ENCODE measurements at regions not wholly inside any gene's neighbourhood (a gene's known extent, or its start where the extent isn't known, plus 50 kb on each side); places are given as distances from the start of the nearest gene placed in this dataset.

GRCh38 chr1:5670590-5671350 is 321.5 kb downstream of the NPHP4 start:
- DNase-seq (ENCODE audit: low spot score), result no peak
- Histone ChIP-seq H3K4ac (ENCODE audit: low read length) (no peak overlapping the region), H3K4me1 (ENCODE audit: control insufficient read depth in 2 of 2, insufficient read depth in 1 of 2, low read depth in 1 of 2, low read length in 2 of 2) (no peaks in the 10 kb centered on the region), H2BK5ac (ENCODE audit: low read length) (no peak overlapping the region), H3K23ac (ENCODE audit: low read depth, low read length, poor library complexity) (no peak overlapping the region), H3K27ac (replicated peaks; ENCODE audit: low read length) (no peak overlapping the region), H2BK15ac (ENCODE audit: low read length) (no peak overlapping the region), H3K18ac (ENCODE audit: low read length) (no peak overlapping the region), H3K14ac (ENCODE audit: low read length) (no peak overlapping the region), H3K9me3 (replicated peaks in 1 of 2; ENCODE audit: control insufficient read depth in 2 of 2, insufficient read depth in 1 of 2, low read depth in 1 of 2, low read length in 2 of 2) (no peaks in the 10 kb centered on the region), H4K8ac (ENCODE audit: low read depth, low read length) (no peak overlapping the region), H2AK5ac (ENCODE audit: low read depth, low read length) (no peak overlapping the region), H2BK12ac (ENCODE audit: low read length) (no peak overlapping the region), H3K27me3 (ENCODE audit: control insufficient read depth in 3 of 3, insufficient read depth in 3 of 3, low read depth in 1 of 3, low read length in 3 of 3) (no peaks in the 10 kb centered on the region), H3K79me1 (ENCODE audit: low read depth, low read length) (no peaks in the 10 kb centered on the region), H3K36me3 (replicated peaks in 1 of 2; ENCODE audit: control insufficient read depth in 2 of 2, insufficient read depth in 2 of 2, low read length in 2 of 2) (no peaks in the 10 kb centered on the region), H4K91ac (ENCODE audit: low read depth, low read length, poor library complexity) (no peak overlapping the region), H2BK120ac (ENCODE audit: low read depth, low read length) (no peak overlapping the region), H3K9ac (ENCODE audit: low read depth, low read length, poor library complexity) (no peak overlapping the region), H3K4me3 (ENCODE audit: low read length in 2 of 2) (no peak overlapping the region), H3K4me2 (ENCODE audit: insufficient read depth, low read length, poor library complexity, severe bottlenecking) (no peak overlapping the region), H2AFZ (ENCODE audit: low read length) (no peak overlapping the region)
- no CpG with 5 or more reads among the region's 9 CpGs for whole genome bisulfite sequencing, 2 donors (ENCODE audit: extremely low coverage in 2 of 2, insufficient read length in 2 of 2, insufficient replicate concordance in 1 of 2)

- Histone ChIP-seq H3K23ac (ENCODE audit: low read depth, low read length, poor library complexity) (peak overlapping the region; percentile 44), H4K91ac (ENCODE audit: low read depth, low read length, poor library complexity) (no peak overlapping the region), H3K18ac (ENCODE audit: low read length) (peak overlapping the region; percentile 81), H3K4me2 (ENCODE audit: insufficient read depth, low read length, poor library complexity, severe bottlenecking) (no peak overlapping the region), H3K79me1 (ENCODE audit: low read depth, low read length) (no peaks in the 10 kb centered on the region), H2AK5ac (ENCODE audit: low read depth, low read length) (peak overlapping the region; percentile 21), H2BK12ac (ENCODE audit: low read length) (no peak overlapping the region), H2BK15ac (ENCODE audit: low read length) (no peak overlapping the region), H3K14ac (ENCODE audit: low read length) (no peak overlapping the region), H4K8ac (ENCODE audit: low read depth, low read length) (no peak overlapping the region), H3K27me3 (ENCODE audit: control insufficient read depth in 3 of 3, insufficient read depth in 3 of 3, low read depth in 1 of 3, low read length in 3 of 3) (no peaks in the 10 kb centered on the region), H2BK120ac (ENCODE audit: low read depth, low read length) (no peak overlapping the region), H2BK5ac (ENCODE audit: low read length) (no peak overlapping the region), H3K9ac (ENCODE audit: low read depth, low read length, poor library complexity) (no peak overlapping the region), H3K9me3 (replicated peaks in 1 of 2; ENCODE audit: control insufficient read depth in 2 of 2, insufficient read depth in 1 of 2, low read depth in 1 of 2, low read length in 2 of 2) (no peaks in the 10 kb centered on the region), H3K4me3 (ENCODE audit: low read length in 2 of 2) (no peak overlapping the region), H3K4ac (ENCODE audit: low read length) (no peak overlapping the region), H3K27ac (replicated peaks; ENCODE audit: low read length) (no peak overlapping the region), H3K4me1 (ENCODE audit: control insufficient read depth in 2 of 2, insufficient read depth in 1 of 2, low read depth in 1 of 2, low read length in 2 of 2) (no peaks in the 10 kb centered on the region), H2AFZ (ENCODE audit: low read length) (no peak overlapping the region), H3K36me3 (replicated peaks in 1 of 2; ENCODE audit: control insufficient read depth in 2 of 2, insufficient read depth in 2 of 2, low read length in 2 of 2) (no peaks in the 10 kb centered on the region)
- no peak for DNase-seq (ENCODE audit: low spot score)
- no CpG with 5 or more reads among the region's 34 CpGs for WGBS, 2 donors (ENCODE audit: extremely low coverage in 2 of 2, insufficient read length in 2 of 2, insufficient replicate concordance in 1 of 2)
Measured at GRCh38 chr1:5667513-5668325, 324.5 kb downstream of the NPHP4 start.

GRCh38 chr1:5664906-5665875 is 327.0 kb downstream of the NPHP4 start:
- Histone ChIP-seq H4K91ac (ENCODE audit: low read depth, low read length, poor library complexity) (peak overlapping the region; percentile 47), H3K79me1 (ENCODE audit: low read depth, low read length) (no peaks in the 10 kb centered on the region), H2BK120ac (ENCODE audit: low read depth, low read length) (no peak overlapping the region), H2BK12ac (ENCODE audit: low read length) (no peak overlapping the region), H3K23ac (ENCODE audit: low read depth, low read length, poor library complexity) (peak overlapping the region; percentile 21), H3K14ac (ENCODE audit: low read length) (no peak overlapping the region), H3K4me2 (ENCODE audit: insufficient read depth, low read length, poor library complexity, severe bottlenecking) (no peak overlapping the region), H3K4ac (ENCODE audit: low read length) (no peak overlapping the region), H3K4me3 (ENCODE audit: low read length in 2 of 2) (peak overlapping the region in 1 of 2 donors; percentile 17), H3K36me3 (replicated peaks in 1 of 2; ENCODE audit: control insufficient read depth in 2 of 2, insufficient read depth in 2 of 2, low read length in 2 of 2) (no peaks in the 10 kb centered on the region), H2BK5ac (ENCODE audit: low read length) (no peak overlapping the region), H4K8ac (ENCODE audit: low read depth, low read length) (no peak overlapping the region), H3K4me1 (ENCODE audit: control insufficient read depth in 2 of 2, insufficient read depth in 1 of 2, low read depth in 1 of 2, low read length in 2 of 2) (no peaks in the 10 kb centered on the region), H3K9ac (ENCODE audit: low read depth, low read length, poor library complexity) (no peak overlapping the region), H3K18ac (ENCODE audit: low read length) (peak overlapping the region; percentile 63), H3K9me3 (replicated peaks in 1 of 2; ENCODE audit: control insufficient read depth in 2 of 2, insufficient read depth in 1 of 2, low read depth in 1 of 2, low read length in 2 of 2) (no peaks in the 10 kb centered on the region), H3K27ac (replicated peaks; ENCODE audit: low read length) (no peak overlapping the region), H2BK15ac (ENCODE audit: low read length) (no peak overlapping the region), H2AK5ac (ENCODE audit: low read depth, low read length) (no peak overlapping the region), H2AFZ (ENCODE audit: low read length) (no peak overlapping the region), H3K27me3 (ENCODE audit: control insufficient read depth in 3 of 3, insufficient read depth in 3 of 3, low read depth in 1 of 3, low read length in 3 of 3) (no peaks in the 10 kb centered on the region)
- no CpG with 5 or more reads among the region's 10 CpGs for WGBS, 2 donors (ENCODE audit: extremely low coverage in 2 of 2, insufficient read length in 2 of 2, insufficient replicate concordance in 1 of 2)
- no peak for DNase-seq (ENCODE audit: low spot score)
